Type B pancreatic cell (in vitro differentiated cells): ENCODE measurements at regions not wholly inside any gene's neighbourhood (a gene's known extent, or its start where the extent isn't known, plus 50 kb on each side); places are given as distances from the start of the nearest gene placed in this dataset.

Experiments
- DNase-seq: peaks from one replicate; pipeline ENCODE4 v3.0.0; 2021; ENCODE audit warnings: mixed read lengths; ENCODE audit not compliant: unreplicated experiment; ENCODE audit errors: extremely low spot score
- H3K27ac Mint-ChIP-seq: 2 replicates; pipeline ENCODE4 v1.8.0; 2021; ENCODE audit warnings: mild to moderate bottlenecking, mixed read lengths
- H3K27me3 Mint-ChIP-seq: 2 replicates; pipeline ENCODE4 v1.8.0; 2021; ENCODE audit warnings: mixed read lengths
- H3K36me3 Mint-ChIP-seq: 2 replicates; pipeline ENCODE4 v1.8.0; 2021; ENCODE audit warnings: mixed read lengths
- H3K4me1 Mint-ChIP-seq: one replicate; pipeline ENCODE4 v1.8.0; 2021; ENCODE audit warnings: mixed read lengths; ENCODE audit not compliant: unreplicated experiment
- H3K4me3 Mint-ChIP-seq: 2 replicates; pipeline ENCODE4 v1.8.0; 2021; ENCODE audit warnings: mild to moderate bottlenecking, mixed read lengths
- H3K9me3 Mint-ChIP-seq: 2 replicates; pipeline ENCODE4 v1.8.0; 2021; ENCODE audit warnings: mixed read lengths
- CTCF ChIP-seq: fragments of 200-600 bp; sonication (generic); conservative IDR thresholded peaks from 2 replicates; pipeline ENCODE4 v1.5.0; 2021; ENCODE audit warnings: antibody characterized with exemption, mild to moderate bottlenecking

GRCh38 chr20:39888310-39888709 lies 800.7 kb downstream of the MAFB start:
- H3K4me1 Mint-ChIP-seq, result peaks cover 13% of the 10 kb centered on the region
- DNase-seq, result no peak
- peaks cover 5% of the 10 kb centered on the region for H3K9me3 Mint-ChIP-seq
- H3K27me3 Mint-ChIP-seq, result no peaks in the 10 kb centered on the region
- H3K36me3 Mint-ChIP-seq, result no peaks in the 10 kb centered on the region
- no peak for TF ChIP-seq CTCF
- H3K4me3 Mint-ChIP-seq, result no peak overlapping the region
- no peak overlapping the region for H3K27ac Mint-ChIP-seq

- Mint-ChIP-seq H3K4me1 (peaks cover 7% of the 10 kb centered on the region), H3K27me3 (no peaks in the 10 kb centered on the region), H3K36me3 (no peaks in the 10 kb centered on the region), H3K4me3 (no peak overlapping the region), H3K9me3 (peaks cover under 1% of the 10 kb centered on the region), H3K27ac (no peak overlapping the region)
- TF ChIP-seq CTCF, result no peak
- DNase-seq, result no peak
Observed at GRCh38 chr20:39886650-39887190, 802.3 kb downstream of the MAFB start.

GRCh38 chr20:39885975-39886649 lies 802.9 kb downstream of the MAFB start:
- Mint-ChIP-seq H3K9me3 (no peaks in the 10 kb centered on the region), H3K27ac (no peak overlapping the region), H3K4me1 (peaks cover 7% of the 10 kb centered on the region), H3K36me3 (no peaks in the 10 kb centered on the region), H3K27me3 (no peaks in the 10 kb centered on the region), H3K4me3 (no peak overlapping the region)
- peak; percentile 73 for TF ChIP-seq CTCF
- DNase-seq, result no peak

- Mint-ChIP-seq H3K4me3 (no peak overlapping the region), H3K9me3 (no peaks in the 10 kb centered on the region), H3K4me1 (peaks cover 27% of the 10 kb centered on the region), H3K27ac (no peak overlapping the region), H3K27me3 (no peaks in the 10 kb centered on the region), H3K36me3 (no peaks in the 10 kb centered on the region)
- no peak for TF ChIP-seq CTCF
- no peak for DNase-seq
Observed at GRCh38 chr20:39882806-39883205, 806.2 kb downstream of the MAFB start.

- no peaks in the 10 kb centered on the region for H3K36me3 Mint-ChIP-seq
- H3K4me3 Mint-ChIP-seq, result no peak overlapping the region
- no peaks in the 10 kb centered on the region for H3K9me3 Mint-ChIP-seq
- H3K27ac Mint-ChIP-seq, result no peak overlapping the region
- peak; percentile 39 for TF ChIP-seq CTCF
- no peak for DNase-seq
- peaks cover 39% of the 10 kb centered on the region for H3K4me1 Mint-ChIP-seq
- no peaks in the 10 kb centered on the region for H3K27me3 Mint-ChIP-seq
Observed at GRCh38 chr20:39880890-39881289, 808.1 kb downstream of the MAFB start.
